Islet precursor cell (in vitro differentiated cells): ENCODE measurements at regions not wholly inside any gene's neighbourhood (a gene's known extent, or its start where the extent isn't known, plus 50 kb on each side); places are given as distances from the start of the nearest gene placed in this dataset.

ENCODE experiments used
- DNase-seq: peaks from one replicate; pipeline ENCODE4 v3.0.0-alpha.2; 2018

DNA sequence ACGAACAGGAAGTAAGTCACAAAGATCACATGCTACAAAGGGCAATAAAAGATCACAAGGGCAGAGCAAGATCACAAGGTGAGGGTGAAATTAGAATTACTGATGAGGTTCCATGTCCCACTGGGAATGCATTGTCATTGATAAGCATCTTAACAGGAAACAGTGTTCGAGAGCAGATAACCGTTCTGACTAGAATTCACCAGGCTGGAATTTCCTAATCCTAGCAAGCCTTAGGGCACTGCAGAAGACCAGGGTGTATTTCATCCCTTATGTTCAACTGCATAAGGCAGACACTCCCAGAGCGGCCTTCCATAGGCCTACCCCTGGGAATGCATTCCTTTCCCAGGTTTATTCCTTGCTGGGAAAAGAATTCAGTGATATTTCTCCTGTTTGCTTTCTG, 980.6 kb upstream of the LCORL start:
- peak; percentile 53 for DNase-seq

DNA sequence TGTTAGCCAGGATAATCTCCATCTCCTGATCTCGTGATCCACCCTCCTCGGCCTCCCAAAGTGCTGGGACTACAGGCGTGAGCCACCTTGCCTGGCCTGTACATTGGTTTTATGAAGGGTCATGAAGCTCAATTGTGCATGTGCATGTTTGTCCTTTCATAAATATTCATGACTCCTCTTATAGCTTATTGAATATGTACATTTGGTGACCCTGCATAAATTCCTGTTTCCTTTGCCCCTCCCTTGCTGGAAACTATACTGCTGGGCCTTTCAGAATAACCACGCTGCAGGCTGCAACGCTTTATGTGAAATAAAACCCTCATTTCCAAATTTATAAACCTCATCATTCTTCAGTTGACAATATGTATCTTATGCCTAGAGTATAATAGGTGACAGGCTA, 978.0 kb upstream of the LCORL start:
- no peak for DNase-seq

DNA sequence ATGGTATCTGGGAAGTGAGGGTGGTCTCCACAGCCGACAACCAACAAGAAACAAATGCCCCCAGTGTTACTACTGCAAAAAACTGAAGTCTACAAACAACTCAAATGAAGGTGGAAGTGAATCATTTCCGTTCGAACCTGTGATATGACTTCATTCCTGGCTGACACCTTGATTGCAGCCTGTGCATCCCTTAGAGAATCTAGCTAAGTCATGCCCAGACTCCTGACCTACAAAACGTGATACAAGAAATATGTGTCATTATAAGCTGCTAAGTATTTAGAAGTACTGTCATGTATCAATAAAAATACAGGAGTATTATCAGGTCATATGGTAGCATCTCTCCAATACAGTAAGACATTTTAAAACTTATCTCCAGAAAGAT, 959.7 kb upstream of the LCORL start:
- no peak for DNase-seq

GRCh38 chr4:18980516-18981233, 959.1 kb upstream of the LCORL start:
- DNase-seq = no peak

DNA sequence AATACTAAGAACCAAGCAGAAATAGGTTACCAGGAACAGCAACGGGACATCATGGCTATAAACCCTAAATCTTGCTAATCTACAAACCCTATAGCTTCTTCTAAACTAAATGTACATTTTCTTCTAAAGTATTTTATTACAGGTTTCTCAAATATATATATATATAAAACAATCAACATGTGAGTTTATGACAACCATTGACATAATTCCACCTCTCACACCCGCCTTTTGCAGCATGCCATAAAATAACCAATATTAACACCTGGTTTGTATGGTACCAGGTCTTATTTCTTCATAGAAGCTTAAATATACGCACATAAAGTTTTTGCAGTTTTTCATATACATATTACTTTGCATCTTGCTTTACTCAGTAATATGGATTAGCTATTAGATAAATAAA, 955.3 kb upstream of the LCORL start:
- DNase-seq = no peak

DNA sequence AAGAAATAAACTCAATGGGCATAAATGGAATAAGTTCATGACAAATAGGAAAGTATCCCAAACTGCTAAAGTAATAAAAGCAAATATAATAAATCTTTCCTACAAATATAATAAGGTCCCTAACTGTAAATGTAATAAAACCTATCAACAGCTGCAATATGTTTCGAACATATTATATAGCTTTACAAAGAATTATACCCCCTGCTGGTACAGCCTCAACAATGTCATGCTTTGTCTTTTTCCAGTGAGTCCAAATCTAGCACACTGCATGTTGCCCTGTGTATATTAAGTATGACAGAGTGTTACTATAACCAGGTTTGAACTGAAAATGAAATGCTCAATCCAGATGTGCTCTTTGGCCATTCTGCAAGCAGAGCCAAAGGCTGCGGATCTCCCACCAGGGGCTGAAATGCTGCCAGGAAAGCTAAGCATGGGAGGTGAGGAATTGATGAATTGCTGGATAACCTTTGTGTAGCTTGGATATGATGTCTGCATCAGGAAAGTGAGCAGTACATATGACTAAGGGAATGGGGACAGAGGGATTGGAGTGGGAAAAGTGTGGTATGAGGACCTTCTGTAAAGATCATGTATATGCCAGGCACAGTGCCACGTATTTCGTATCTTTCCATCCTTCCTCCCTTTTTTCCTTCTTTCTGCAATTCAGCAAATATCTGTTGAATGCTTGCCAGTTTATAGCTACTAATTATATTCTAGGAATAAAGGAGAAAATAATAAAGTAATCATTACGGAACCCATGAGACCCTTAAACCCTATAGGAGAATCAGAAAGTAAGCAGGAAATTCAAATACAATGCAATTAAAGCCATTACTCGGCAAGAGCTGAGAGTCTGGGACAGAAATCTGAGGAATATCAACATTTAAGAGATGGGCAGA, 954.6 kb upstream of the LCORL start:
- DNase-seq = no peak

DNA sequence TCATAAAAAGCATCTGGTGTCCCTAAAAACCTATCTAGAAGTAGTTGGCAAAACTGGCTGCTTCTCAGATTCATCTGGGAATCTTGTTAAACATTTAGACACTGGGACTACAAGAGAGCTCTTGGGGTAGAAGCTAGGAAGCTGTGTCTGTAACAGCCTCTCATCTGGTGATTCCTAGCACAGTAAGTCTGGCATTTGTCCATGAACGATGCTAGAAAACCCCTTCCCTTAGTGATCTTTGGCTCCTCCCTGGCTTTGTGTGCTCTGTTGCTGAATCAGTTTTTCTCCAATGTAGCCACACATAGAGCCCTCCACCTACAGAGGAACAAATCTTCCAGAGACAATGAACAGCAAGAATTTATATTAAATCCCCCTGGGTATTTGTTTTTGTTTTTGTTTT, 951.7 kb upstream of the LCORL start:
- DNase-seq = no peak

DNA sequence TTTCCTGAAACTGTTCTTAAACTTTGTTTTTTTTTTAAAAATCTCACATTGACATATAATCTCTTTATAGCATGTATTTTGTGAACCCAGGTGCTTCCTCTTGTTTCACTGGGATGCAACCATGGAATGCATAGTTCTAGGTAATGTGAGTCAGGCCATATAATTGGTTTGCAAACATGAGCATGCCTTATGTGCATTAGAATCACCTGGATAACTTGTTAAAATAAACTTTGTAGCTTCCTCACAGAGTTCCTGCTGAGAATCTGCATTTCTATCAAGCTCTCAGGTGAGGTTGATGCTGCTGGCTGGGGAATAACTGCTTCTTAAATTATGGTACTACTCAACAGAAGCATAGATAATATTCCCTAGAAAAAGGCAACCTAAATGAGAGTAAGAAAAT, 940.3 kb upstream of the LCORL start:
- no peak for DNase-seq

DNA sequence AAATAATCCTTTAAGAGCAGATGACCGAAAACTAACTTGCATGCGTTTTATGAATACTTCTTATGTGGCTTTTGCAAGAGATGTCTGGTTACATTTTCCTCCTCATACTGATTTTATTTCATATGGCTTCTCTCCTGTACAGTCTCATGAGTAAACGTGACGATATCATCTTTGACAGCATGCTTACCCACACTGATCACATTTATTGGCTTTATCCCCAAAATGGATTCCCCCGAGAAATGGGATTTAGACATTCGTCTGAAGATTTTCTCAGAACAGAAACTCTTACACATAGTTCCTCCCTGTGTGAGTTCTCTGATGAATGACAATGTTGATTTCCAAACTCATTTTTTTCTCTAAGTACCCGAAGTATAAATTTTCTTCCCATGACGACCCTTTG, 939.7 kb upstream of the LCORL start:
- DNase-seq = no peak

DNA sequence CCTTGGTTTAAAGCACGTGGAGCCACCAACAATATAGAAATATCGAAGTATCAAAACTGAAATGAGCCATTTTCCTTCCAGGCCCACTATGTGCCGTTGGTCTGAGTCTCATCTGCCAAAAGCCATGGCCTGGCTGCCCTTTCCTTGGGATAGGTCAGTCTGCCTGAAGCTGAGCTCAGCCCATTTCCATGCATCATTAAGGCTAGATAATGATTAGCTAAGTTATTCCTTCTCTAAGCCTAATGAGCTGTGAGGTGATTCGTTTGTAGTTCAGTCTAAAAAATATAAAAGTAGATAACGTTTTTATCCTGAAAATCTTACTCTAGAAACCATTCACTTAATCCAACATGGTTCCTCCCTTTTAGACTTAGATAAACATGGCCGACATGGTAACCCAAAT, 936.2 kb upstream of the LCORL start:
- no peak for DNase-seq

DNA sequence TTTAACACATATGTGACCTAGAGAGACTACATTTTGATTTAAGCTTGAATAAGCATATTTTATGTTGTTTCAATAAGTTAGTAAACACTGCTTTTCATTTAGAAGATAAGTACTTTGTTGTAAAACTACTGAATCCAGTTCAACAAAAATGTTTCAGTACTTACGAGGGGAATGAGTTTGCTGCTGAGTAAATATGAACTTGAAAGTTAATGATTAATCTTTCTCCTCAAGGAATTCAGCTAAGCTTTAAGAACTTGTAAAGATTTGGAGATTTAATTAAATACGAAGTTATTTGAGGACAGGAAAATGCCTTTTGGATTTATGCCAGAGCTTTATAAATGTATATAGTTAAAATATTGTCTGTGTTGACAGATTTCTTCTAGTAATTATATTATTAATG, 933.0 kb upstream of the LCORL start:
- no peak for DNase-seq

GRCh38 chr4:18953613-18954012, 932.1 kb upstream of the LCORL start:
- DNase-seq = no peak

- no peak for DNase-seq
Measured at GRCh38 chr4:18945464-18945863, 923.9 kb upstream of the LCORL start.

DNA sequence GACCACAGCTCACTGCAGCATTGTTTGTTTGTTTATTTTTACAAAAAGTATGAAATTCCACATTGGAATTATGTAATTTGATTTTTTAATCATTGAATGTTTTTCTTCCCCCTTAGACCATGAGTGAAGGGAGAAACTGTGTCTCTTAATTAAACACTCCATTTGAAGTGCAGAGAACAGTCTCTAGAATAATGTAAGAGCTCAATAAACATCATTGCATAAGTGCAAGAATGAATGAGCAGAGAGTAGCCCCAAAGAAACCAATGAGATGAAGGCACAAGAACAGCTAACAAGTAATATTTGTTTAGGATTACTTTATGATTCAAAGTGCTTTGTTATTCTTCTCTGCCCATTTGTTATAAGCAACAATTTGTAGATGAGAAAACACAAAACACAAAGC, 921.3 kb upstream of the LCORL start:
- DNase-seq = no peak

- DNase-seq = no peak
Measured at GRCh38 chr4:18938343-18939099, 917.0 kb upstream of the LCORL start.

DNA sequence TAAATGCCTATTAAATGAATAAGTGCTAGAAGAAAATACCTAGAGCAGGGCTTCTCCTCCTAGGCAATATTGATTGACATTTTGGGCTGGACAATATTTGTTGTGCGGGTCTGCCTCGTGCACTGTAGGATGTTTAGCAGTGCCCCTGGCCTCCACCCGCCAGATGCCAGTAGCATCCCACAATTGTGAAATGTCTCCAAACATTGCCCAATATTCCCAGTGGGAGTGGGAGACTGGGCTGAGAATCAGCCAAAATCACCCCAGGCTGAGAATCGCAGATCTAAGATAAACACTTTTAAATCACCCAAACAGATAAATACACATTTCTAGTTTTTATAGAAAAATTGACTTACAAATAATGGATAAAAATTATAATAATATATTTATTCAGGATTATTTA, 916.2 kb upstream of the LCORL start:
- DNase-seq = no peak

DNA sequence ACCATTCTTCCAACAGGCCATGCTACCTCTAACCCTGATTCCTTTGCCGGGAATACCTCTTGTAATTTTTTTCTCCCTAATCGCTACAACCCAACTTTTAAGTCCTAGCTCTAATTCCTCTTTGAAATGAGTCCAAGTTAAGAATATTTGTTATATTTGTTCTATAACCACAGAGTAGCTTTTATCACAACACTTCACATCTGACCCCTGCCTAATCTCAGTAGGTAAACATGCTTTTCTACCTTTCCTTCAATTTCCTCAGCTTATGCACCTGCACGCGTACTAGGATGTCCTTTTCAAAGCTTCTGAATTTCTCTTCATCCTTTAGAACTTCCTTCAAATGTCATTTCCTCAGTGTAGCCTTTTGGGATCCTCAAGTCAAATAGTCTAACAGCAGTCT, 915.5 kb upstream of the LCORL start:
- no peak for DNase-seq

- no peak for DNase-seq
Measured at GRCh38 chr4:18935659-18936345, 914.2 kb upstream of the LCORL start.

GRCh38 chr4:18934197-18934596, 912.6 kb upstream of the LCORL start:
- no peak for DNase-seq

DNA sequence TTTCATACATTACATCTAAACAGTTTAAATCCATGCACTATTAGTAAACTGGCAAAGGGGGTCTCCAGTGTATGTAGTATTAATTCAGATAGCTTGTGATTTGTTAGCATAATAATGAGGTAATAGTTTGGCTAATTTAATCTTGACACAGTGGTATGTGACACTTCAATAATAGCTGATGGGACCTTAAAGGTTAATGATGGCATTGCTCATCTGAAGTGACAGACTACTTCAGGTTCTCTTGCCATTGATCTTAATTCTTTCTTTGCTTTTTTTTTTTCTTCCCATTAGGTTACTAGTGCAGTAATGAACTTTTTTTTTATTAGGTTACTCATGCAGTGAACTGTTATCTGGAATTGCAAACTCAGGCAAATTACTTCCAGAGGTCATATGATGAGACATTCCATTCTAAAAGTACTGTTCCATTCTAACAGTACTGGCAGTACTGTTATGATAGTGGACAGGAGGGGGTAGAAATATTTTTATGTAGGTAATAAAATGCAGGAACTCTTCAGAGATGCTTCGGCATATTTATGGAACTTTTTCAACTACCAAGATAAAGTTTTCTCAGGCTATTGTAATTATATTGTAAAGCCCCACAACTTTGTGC, 911.3 kb upstream of the LCORL start:
- no peak for DNase-seq

GRCh38 chr4:18931643-18932377, 910.3 kb upstream of the LCORL start:
- DNase-seq = no peak

GRCh38 chr4:18930487-18930886, 908.9 kb upstream of the LCORL start:
- no peak for DNase-seq
